H9 (cell line): ENCODE measurements at regions not wholly inside any gene's neighbourhood (a gene's known extent, or its start where the extent isn't known, plus 50 kb on each side); places are given as distances from the start of the nearest gene placed in this dataset.

Experiments
- DNase-seq: peaks from one replicate; pipeline ENCODE4 v3.0.0-alpha.2; 2017
- H2AFZ ChIP-seq: one replicate; pipeline ENCODE4 v1.6.1; 2013; ENCODE audit warnings: mild to moderate bottlenecking, low read length, control low read depth, moderate library complexity
- H2AK5ac ChIP-seq: 2 replicates; pipeline ENCODE4 v1.6.1; 2013; ENCODE audit warnings: low read length, control low read depth, mixed read lengths; ENCODE audit not compliant: insufficient read length
- H2BK120ac ChIP-seq: one replicate; pipeline ENCODE4 v1.6.1; 2013; ENCODE audit warnings: low read depth, mild to moderate bottlenecking, low read length, control low read depth, inconsistent platforms; ENCODE audit not compliant: poor library complexity, severe bottlenecking
- H2BK12ac ChIP-seq: 2 replicates; pipeline ENCODE4 v1.6.1; 2013; ENCODE audit warnings: low read length, control low read depth, mixed read lengths, low read depth; ENCODE audit not compliant: insufficient read length
- H2BK15ac ChIP-seq: 2 replicates; pipeline ENCODE4 v1.6.1; 2013; ENCODE audit warnings: low read depth, low read length, control low read depth
- H2BK20ac ChIP-seq: one replicate; pipeline ENCODE4 v1.6.1; 2013; ENCODE audit warnings: low read depth, mild to moderate bottlenecking, low read length, control low read depth, inconsistent platforms; ENCODE audit not compliant: poor library complexity, severe bottlenecking
- H2BK5ac ChIP-seq: 2 replicates; pipeline ENCODE4 v1.6.1; 2013; ENCODE audit warnings: low read length, control low read depth, mixed read lengths; ENCODE audit not compliant: insufficient read length
- H3K14ac ChIP-seq: 2 replicates; pipeline ENCODE4 v1.6.1; 2013; ENCODE audit warnings: low read length, control low read depth; ENCODE audit not compliant: insufficient read depth
- H3K18ac ChIP-seq: 2 replicates; pipeline ENCODE4 v1.6.1; 2013; ENCODE audit warnings: low read depth, mild to moderate bottlenecking, mixed read lengths, low read length, control low read depth; ENCODE audit not compliant: insufficient read length
- H3K23ac ChIP-seq: 2 replicates; pipeline ENCODE4 v1.6.1; 2013; ENCODE audit warnings: low read length, control low read depth, mixed read lengths, low read depth; ENCODE audit not compliant: insufficient read length
- H3K23me2 ChIP-seq: 2 replicates; pipeline ENCODE4 v1.6.1; 2013; ENCODE audit warnings: low read depth, mild to moderate bottlenecking, mixed read lengths, low read length, control low read depth; ENCODE audit not compliant: insufficient read length, poor library complexity, severe bottlenecking
- H3K27ac ChIP-seq: 2 replicates; pipeline ENCODE4 v1.5.1; 2013; ENCODE audit warnings: low read length, control low read depth, mixed read lengths, low read depth; ENCODE audit not compliant: insufficient read length
- H3K27me3 ChIP-seq: 2 replicates; pipeline ENCODE4 v1.6.1; 2013; ENCODE audit warnings: low read length, control low read depth, inconsistent platforms; ENCODE audit not compliant: insufficient read depth
- H3K4ac ChIP-seq: 2 replicates; pipeline ENCODE4 v1.6.1; 2013; ENCODE audit warnings: low read depth, mild to moderate bottlenecking, control low read depth, inconsistent platforms, low read length, moderate library complexity
- H3K4me1 ChIP-seq: 2 replicates; pipeline ENCODE4 v1.6.1; 2013; ENCODE audit warnings: low read length, control low read depth, inconsistent platforms; ENCODE audit not compliant: insufficient read depth
- H3K4me2 ChIP-seq: 2 replicates; pipeline ENCODE4 v1.6.1; 2013; ENCODE audit warnings: low read length, control low read depth, mixed read lengths; ENCODE audit not compliant: insufficient read length, insufficient read depth
- H3K56ac ChIP-seq: 2 replicates; pipeline ENCODE4 v1.6.1; 2013; ENCODE audit warnings: low read depth, mild to moderate bottlenecking, mixed read lengths, low read length, control low read depth; ENCODE audit not compliant: insufficient read length
- H3K79me1 ChIP-seq: 2 replicates; pipeline ENCODE4 v1.6.1; 2013; ENCODE audit warnings: low read depth, mild to moderate bottlenecking, moderate library complexity, low read length, control low read depth, inconsistent platforms; ENCODE audit not compliant: insufficient read depth, poor library complexity, severe bottlenecking
- H3K79me2 ChIP-seq: 2 replicates; pipeline ENCODE4 v1.6.1; 2013; ENCODE audit warnings: low read length, control low read depth, inconsistent platforms; ENCODE audit not compliant: insufficient read depth
- H3K9ac ChIP-seq: 2 replicates; pipeline ENCODE4 v1.6.1; 2013; ENCODE audit warnings: low read length, control low read depth, mixed read lengths; ENCODE audit not compliant: insufficient read length; ENCODE audit errors: extremely low read depth
- H3K9me3 ChIP-seq: one replicate; pipeline ENCODE4 v1.6.1; 2013; ENCODE audit warnings: low read depth, low read length, inconsistent platforms; ENCODE audit not compliant: control insufficient read depth
- H3T11ph ChIP-seq: one replicate; pipeline ENCODE4 v1.6.1; 2013; ENCODE audit warnings: mild to moderate bottlenecking, low read length, control low read depth, inconsistent platforms
- H4K20me1 ChIP-seq: one replicate; pipeline ENCODE4 v1.6.1; 2013; ENCODE audit not compliant: control insufficient read depth, insufficient read length, insufficient read depth
- H4K5ac ChIP-seq: 2 replicates; pipeline ENCODE4 v1.6.1; 2013; ENCODE audit warnings: low read depth, mild to moderate bottlenecking, mixed read lengths, low read length, control low read depth; ENCODE audit not compliant: insufficient read length
- H4K8ac ChIP-seq: replicated peaks from 2 replicates; pipeline ENCODE4 v1.6.1; 2013; ENCODE audit warnings: low read length, control low read depth, mixed read lengths, low read depth; ENCODE audit not compliant: insufficient read length
- H4K91ac ChIP-seq: 2 replicates; pipeline ENCODE4 v1.6.1; 2013; ENCODE audit warnings: low read depth, mild to moderate bottlenecking, moderate library complexity, mixed read lengths, low read length, control low read depth; ENCODE audit not compliant: insufficient read length
- H3K27ac Mint-ChIP-seq, 3 experiments: 2 replicates in 2 of 3; 3 replicates in 1 of 3; pipeline ENCODE4 v1.8.0; 2020 to 2021; ENCODE audit warnings: mixed read lengths in 3 of 3, mild to moderate bottlenecking in 1 of 3, moderate library complexity in 1 of 3
- H3K27me3 Mint-ChIP-seq: 2 replicates; pipeline ENCODE4 v1.8.0; 2021; ENCODE audit warnings: low read depth, mild to moderate bottlenecking, moderate library complexity, mixed read lengths
- H3K36me3 Mint-ChIP-seq, 3 experiments: 2 replicates in 2 of 3; 3 replicates in 1 of 3; pipeline ENCODE4 v1.8.0; 2020 to 2021; ENCODE audit warnings: low read depth in 3 of 3, mixed read lengths in 3 of 3; ENCODE audit not compliant: insufficient read depth in 1 of 3
- H3K4me1 Mint-ChIP-seq, 2 experiments: 2 replicates each; pipeline ENCODE4 v1.8.0; 2020; ENCODE audit warnings: mixed read lengths in 2 of 2
- H3K4me3 Mint-ChIP-seq, 2 experiments: 2 replicates in 1 of 2; 3 replicates in 1 of 2; pipeline ENCODE4 v1.8.0; 2020 to 2021; ENCODE audit warnings: mild to moderate bottlenecking in 2 of 2, mixed read lengths in 2 of 2, moderate library complexity in 1 of 2
- H3K9me3 Mint-ChIP-seq, 2 experiments: 2 replicates in 1 of 2; 3 replicates in 1 of 2; pipeline ENCODE4 v1.8.0; 2020; ENCODE audit warnings: mild to moderate bottlenecking in 2 of 2, mixed read lengths in 2 of 2, moderate library complexity in 1 of 2
- CTCF ChIP-seq: fragments of 200-600 bp; sonication (generic); conservative IDR thresholded peaks from 3 replicates; pipeline ENCODE4 v1.8.0; 2021; ENCODE audit warnings: antibody characterized with exemption, mild to moderate bottlenecking
- WGBS: extraction: QIAGEN DNeasy Blood & Tissue Kit; methylation state at CpG from one replicate; pipeline ENCODE4 v1.1.7; 2013; ENCODE audit warnings: missing lambda C conversion rate, low lambda C conversion rate, mixed read lengths; ENCODE audit not compliant: insufficient read length; ENCODE audit errors: extremely low coverage; 5-methylcytosine and 5-hydroxymethylcytosine counted together

GRCh38 chr1:63073309-63074306 lies 248.8 kb upstream of the FOXD3 start:
- Histone ChIP-seq H2BK5ac (no peak overlapping the region), H3K23ac (no peak overlapping the region), H4K5ac (no peak overlapping the region), H3K9me3 (no peaks in the 10 kb centered on the region), H2AFZ (peak overlapping the region; percentile 49), H3K4me2 (peak overlapping the region; percentile 39), H3K23me2 (peaks cover 8% of the 10 kb centered on the region), H2BK20ac (no peak overlapping the region), H3K79me2 (no peaks in the 10 kb centered on the region), H2BK12ac (no peak overlapping the region), H3K27ac (no peak overlapping the region), H4K8ac (no peak overlapping the region), H4K20me1 (no peaks in the 10 kb centered on the region), H3K27me3 (peaks cover 4% of the 10 kb centered on the region; the same call in 1 of the 2 replicates), H3K4me1 (no peaks in the 10 kb centered on the region), H3K18ac (no peak overlapping the region), H4K91ac (no peak overlapping the region), H3K79me1 (no peaks in the 10 kb centered on the region), H2BK15ac (no peak overlapping the region), H3K14ac (peak overlapping the region; percentile 53; the same call in 1 of the 2 replicates), H3K9ac (no peak overlapping the region), H3T11ph (no peak overlapping the region), H3K4ac (no peak overlapping the region), H2BK120ac (no peak overlapping the region), H2AK5ac (no peak overlapping the region), H3K56ac (no peak overlapping the region)
- Mint-ChIP-seq H3K36me3 (no peaks in the 10 kb centered on the region), H3K27ac (peak overlapping the region in 1 of 3 experiments; percentile 35; a peak in 1 of 7 replicates), H3K9me3 (peaks cover 0 to 6% of the 10 kb centered on the region in 2 experiments; a peak in 2 of 5 replicates), H3K4me1 (peaks cover 12 to 17% of the 10 kb centered on the region in 2 experiments), H3K27me3 (peaks cover 2% of the 10 kb centered on the region; the same call in 1 of the 2 replicates), H3K4me3 (peak overlapping the region in 1 of 2 experiments; percentile 67; a peak in 2 of 5 replicates)
- peak; percentile 34; the same call in 2 of the 3 replicates for TF ChIP-seq CTCF
- WGBS: no CpG with 5 or more reads among the region's 41 CpGs
- peak; percentile 48 for DNase-seq
